Cardiac muscle cell (in vitro differentiated cells and primary cell): ENCODE measurements at regions not wholly inside any gene's neighbourhood (a gene's known extent, or its start where the extent isn't known, plus 50 kb on each side); places are given as distances from the start of the nearest gene placed in this dataset.
"Not testable (repeated sequence)": the region's sequence is repeated elsewhere in the genome, so short reads cannot be mapped to it uniquely, and the experiment has no call there.

Source experiments
- DNase-seq, 2 donors: peaks; one replicate each; pipeline versions ENCODE4 v3.0.0 to v3.0.0-alpha.2; 2010 to 2017; ENCODE audit warnings: low read depth in 1 of 2, low spot score in 1 of 2
- H3K27ac ChIP-seq: fragments of 200-600 bp; sonication (generic); 2 replicates; pipeline ENCODE4 v1.5.1; 2016
- H3K27me3 ChIP-seq: fragments of 200-600 bp; sonication (generic); 2 replicates; pipeline ENCODE4 v1.6.0; 2016; ENCODE audit warnings: control low read depth
- H3K36me3 ChIP-seq: fragments of 200-600 bp; sonication (generic); 2 replicates; pipeline ENCODE4 v1.5.1; 2016; ENCODE audit warnings: control low read depth
- H3K4me1 ChIP-seq: fragments of 200-600 bp; sonication (generic); 2 replicates; pipeline ENCODE4 v1.8.1; 2017; ENCODE audit warnings: low read depth, mild to moderate bottlenecking, mixed run types
- H3K4me3 ChIP-seq: fragments of 200-600 bp; sonication (generic); 2 replicates; pipeline ENCODE4 v1.5.1; 2016; ENCODE audit warnings: mild to moderate bottlenecking
- H3K9me3 ChIP-seq: fragments of 200-600 bp; sonication (generic); 2 replicates; pipeline ENCODE4 v1.5.1; 2017; ENCODE audit warnings: low read depth, mild to moderate bottlenecking, control low read depth
- TF ChIP-seq, protein P1 (sequence below): IDR thresholded peaks from 2 replicates; pipeline ENCODE4 v1.5.1; 2012; ENCODE audit warnings: low read depth, mild to moderate bottlenecking, low read length

DNA sequence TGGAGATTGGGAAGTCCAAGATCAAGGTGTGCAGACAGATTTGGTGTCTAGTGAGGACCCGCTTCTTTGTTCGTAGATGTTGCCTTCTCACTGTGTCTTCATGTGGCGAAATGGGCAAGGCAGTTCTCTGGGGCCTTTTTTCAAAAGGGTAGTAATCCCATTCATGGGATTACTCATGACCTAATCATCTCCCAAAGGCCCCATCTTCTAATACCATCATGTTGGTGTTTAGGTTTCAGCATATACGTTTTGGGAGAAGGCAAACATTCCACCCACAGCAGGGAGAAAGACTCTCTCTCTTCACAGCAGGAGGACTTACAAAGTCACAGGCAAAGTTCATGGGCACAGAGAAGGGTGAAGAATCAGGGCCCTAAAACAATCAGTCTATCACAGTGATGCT is 252.1 kb downstream of the RPLP1 start:
- H3K4me3 ChIP-seq: no peak overlapping the region
- H3K9me3 ChIP-seq: no peaks in the 10 kb centered on the region
- no peaks in the 10 kb centered on the region for H3K36me3 ChIP-seq
- H3K27ac ChIP-seq: no peak overlapping the region
- no peak for DNase-seq
- TF ChIP-seq, protein P1, sequence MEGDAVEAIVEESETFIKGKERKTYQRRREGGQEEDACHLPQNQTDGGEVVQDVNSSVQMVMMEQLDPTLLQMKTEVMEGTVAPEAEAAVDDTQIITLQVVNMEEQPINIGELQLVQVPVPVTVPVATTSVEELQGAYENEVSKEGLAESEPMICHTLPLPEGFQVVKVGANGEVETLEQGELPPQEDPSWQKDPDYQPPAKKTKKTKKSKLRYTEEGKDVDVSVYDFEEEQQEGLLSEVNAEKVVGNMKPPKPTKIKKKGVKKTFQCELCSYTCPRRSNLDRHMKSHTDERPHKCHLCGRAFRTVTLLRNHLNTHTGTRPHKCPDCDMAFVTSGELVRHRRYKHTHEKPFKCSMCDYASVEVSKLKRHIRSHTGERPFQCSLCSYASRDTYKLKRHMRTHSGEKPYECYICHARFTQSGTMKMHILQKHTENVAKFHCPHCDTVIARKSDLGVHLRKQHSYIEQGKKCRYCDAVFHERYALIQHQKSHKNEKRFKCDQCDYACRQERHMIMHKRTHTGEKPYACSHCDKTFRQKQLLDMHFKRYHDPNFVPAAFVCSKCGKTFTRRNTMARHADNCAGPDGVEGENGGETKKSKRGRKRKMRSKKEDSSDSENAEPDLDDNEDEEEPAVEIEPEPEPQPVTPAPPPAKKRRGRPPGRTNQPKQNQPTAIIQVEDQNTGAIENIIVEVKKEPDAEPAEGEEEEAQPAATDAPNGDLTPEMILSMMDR: no peak
- no peaks in the 10 kb centered on the region for H3K4me1 ChIP-seq
- no peaks in the 10 kb centered on the region for H3K27me3 ChIP-seq

DNA sequence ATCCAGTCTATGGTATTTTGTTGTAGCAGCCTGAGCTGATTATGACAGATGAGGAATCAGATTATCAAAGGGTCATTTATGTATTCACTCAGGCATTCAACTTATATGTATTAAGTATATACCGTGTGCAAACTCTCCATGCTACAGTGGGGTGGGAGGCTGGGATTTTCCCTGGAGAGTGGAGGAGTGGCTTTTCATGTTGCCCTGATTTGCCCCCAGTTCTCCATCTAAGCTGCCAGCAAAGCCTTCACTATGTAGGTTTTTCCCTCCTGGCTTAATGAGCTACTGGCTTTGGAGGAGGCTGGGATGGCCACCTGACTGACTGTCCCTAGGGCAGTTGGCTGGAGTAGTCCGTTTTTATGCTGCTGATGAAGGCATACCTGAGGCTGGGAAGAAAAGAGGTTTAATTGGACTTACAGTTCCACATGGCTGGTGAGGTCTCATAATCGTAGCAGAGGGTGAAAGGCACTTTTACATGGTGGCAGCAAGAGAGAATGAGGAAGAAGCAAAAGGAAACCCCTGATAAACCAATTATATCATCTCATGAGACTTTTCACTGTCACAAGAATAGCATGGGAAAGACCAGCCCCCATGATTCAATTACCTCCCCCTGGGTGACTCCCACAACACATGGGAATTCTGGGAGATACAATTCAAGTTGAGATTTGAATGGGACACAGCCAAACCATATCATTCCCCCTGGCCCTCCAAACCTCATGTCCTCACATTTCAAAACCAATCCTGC is 253.9 kb downstream of the RPLP1 start:
- TF ChIP-seq, protein P1: no peak
- Histone ChIP-seq H3K4me3 (no peak overlapping the region), H3K27ac (no peak overlapping the region), H3K4me1 (no peaks in the 10 kb centered on the region), H3K27me3 (no peaks in the 10 kb centered on the region), H3K36me3 (no peaks in the 10 kb centered on the region), H3K9me3 (no peaks in the 10 kb centered on the region)
- no peak for DNase-seq

DNA sequence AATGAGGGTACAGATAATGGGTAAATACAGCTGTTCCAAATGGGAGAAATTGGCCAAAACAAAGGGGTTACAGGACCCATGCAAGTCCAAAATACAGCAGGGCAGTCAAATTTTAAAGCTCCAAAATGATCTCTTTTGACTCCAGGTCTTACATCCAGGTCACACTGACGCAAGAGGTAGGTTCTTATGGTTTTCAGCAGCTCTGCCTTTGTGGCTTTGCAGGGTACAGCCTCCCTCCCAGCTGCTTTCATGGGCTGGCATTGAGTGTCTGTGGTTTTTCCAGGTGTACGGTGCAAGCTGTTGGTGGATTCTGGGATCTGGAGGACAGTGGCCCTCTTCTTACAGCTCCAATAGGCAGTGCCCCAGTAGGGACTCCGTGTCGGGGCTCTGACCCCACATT is 254.6 kb downstream of the RPLP1 start:
- not testable (repeated sequence) for H3K4me3 ChIP-seq, H3K4me1 ChIP-seq, H3K27me3 ChIP-seq, H3K27ac ChIP-seq, H3K36me3 ChIP-seq, H3K9me3 ChIP-seq, DNase-seq

DNA sequence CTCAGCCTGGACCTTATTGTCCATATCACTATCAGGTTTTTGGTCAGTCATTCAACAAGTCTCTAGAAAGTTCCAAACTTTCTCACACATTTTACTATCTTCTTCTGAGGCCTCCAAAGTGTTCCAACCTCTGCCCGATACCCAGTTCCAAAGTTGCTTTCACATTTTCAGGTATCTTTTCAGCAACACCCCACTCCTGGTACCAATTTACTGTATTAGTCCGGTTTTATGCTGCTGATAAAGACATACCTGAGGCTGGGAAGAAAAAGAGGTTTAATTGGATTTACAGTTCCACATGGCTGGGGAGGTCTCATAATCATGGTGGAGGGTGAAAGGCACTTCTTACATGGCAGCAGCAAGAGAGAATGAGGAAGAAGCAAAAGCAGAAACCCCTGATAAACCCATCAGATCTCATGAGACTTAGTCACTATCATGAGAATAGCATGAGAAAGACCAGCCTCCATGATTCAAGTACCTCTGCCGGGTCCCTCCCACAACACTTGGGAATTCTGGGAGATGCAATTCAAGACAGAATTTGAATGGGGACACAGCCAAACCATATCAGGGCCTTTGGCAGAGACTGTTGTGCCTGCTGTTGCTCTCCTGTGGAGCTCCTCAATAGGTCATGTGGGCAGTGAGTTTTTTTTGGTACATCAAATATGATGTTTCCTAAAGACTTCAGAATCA is 256.0 kb downstream of the RPLP1 start:
- not testable (repeated sequence) for H3K4me1 ChIP-seq, H3K27me3 ChIP-seq, H3K9me3 ChIP-seq, H3K36me3 ChIP-seq, H3K27ac ChIP-seq, H3K4me3 ChIP-seq, DNase-seq

DNA sequence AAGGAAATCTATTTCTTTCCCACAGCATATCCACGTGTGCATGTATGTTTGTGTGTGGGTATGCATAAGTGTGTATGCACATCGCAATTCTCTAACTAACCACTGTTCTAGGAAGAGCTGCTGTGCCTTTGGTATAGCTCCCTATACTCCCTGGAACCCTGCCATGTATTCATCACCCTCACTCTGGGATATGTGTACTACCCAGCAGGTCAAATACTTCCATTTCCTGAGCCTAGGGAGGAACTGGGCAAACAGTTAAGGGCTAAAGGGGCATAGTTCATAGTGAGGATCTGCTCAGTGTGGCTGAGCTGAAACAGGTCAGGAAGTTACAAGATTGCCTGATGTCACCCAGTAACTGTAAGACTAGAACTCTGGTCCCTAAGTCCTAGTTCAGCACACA is 260.4 kb downstream of the RPLP1 start:
- TF ChIP-seq, protein P1: no peak

DNA sequence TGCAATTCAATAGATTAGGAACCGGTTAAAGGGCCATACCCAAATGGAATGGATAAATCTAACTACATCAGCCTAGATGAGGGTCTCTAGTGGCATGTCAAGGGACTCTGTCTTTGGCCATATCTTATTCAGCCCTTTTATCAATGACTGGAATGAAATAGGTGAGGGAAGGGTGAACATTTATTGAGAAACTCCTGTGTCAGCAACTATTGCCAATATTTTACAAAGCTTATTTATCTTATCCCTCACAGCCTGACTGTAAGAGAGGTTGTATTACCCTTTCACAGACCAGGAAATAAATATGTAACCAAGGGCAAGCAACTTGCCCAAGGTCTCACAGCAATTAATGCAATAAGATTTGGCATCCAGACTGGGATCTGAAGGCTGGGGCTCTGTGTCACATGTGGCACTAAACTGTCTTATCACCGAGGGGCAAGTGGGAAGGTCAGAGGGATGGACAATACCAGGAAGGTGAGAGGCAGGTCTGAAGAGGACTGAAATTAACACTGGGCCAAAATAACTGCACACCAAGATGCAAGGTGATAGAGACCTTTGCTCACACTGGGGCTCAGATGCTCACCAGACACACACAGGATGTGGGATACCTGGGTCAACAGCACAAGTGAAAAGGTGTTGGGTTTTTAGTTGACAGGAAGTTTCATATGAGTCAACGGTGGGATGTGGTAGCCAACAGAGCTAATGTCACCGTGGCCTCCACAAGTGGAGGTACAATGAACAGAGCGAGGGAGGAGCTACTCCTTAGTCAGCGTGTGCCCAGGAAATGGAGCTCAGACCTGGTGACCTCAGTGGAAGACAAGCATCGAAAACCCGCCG is 261.3 kb downstream of the RPLP1 start:
- Histone ChIP-seq H3K27me3 (peaks cover 5% of the 10 kb centered on the region), H3K4me1 (no peaks in the 10 kb centered on the region), H3K36me3 (no peaks in the 10 kb centered on the region), H3K9me3 (no peaks in the 10 kb centered on the region), H3K27ac (no peak overlapping the region), H3K4me3 (no peak overlapping the region)
- TF ChIP-seq, protein P1: no peak
- DNase-seq: no peak

More for the DNA sequence above, 260.4 kb downstream of the RPLP1 start:
- Histone ChIP-seq H3K4me3 (no peak overlapping the region), H3K27ac (no peak overlapping the region), H3K27me3 (peaks cover 5% of the 10 kb centered on the region), H3K36me3 (no peaks in the 10 kb centered on the region), H3K9me3 (no peaks in the 10 kb centered on the region), H3K4me1 (no peaks in the 10 kb centered on the region)
- peak in 1 of 2 donors; percentile 29 for DNase-seq
